Keratinocyte (primary cell): ENCODE measurements at regions not wholly inside any gene's neighbourhood (a gene's known extent, or its start where the extent isn't known, plus 50 kb on each side); places are given as distances from the start of the nearest gene placed in this dataset.

Experiments
- DNase-seq: peaks from one replicate; pipeline ENCODE4 v3.0.0-alpha.2; 2011; ENCODE audit warnings: low read depth, missing footprints, low spot score
- FAIRE-seq: peaks from 2 replicates; lab custom pipeline; 2011; peaks lifted over from hg19 to GRCh38; lab: Jason Lieb, UNC
- H2AFZ ChIP-seq: 2 replicates; pipeline ENCODE4 v1.6.0; 2012; ENCODE audit warnings: low read length, control low read depth, inconsistent platforms; ENCODE audit not compliant: control insufficient read depth
- H3K27ac ChIP-seq: 2 replicates; pipeline ENCODE4 v1.5.1; 2011; ENCODE audit warnings: low read length; ENCODE audit not compliant: control insufficient read depth, insufficient read depth
- H3K27me3 ChIP-seq: 3 replicates; pipeline ENCODE4 v1.6.0; 2011; ENCODE audit warnings: low read length; ENCODE audit not compliant: control insufficient read depth, insufficient read depth; ENCODE audit errors: extremely low read depth
- H3K36me3 ChIP-seq, 2 experiments: 2 replicates in 1 of 2; 3 replicates in 1 of 2; pipeline ENCODE4 v1.5.1; 2011; ENCODE audit warnings: low read length in 2 of 2, mild to moderate bottlenecking in 1 of 2; ENCODE audit not compliant: control insufficient read depth in 2 of 2, insufficient read depth in 2 of 2; ENCODE audit errors: extremely low read depth in 1 of 2
- H3K4me1 ChIP-seq: 3 replicates; pipeline ENCODE4 v1.5.1; 2011; ENCODE audit warnings: low read length; ENCODE audit not compliant: control insufficient read depth, insufficient read depth; ENCODE audit errors: extremely low read depth
- H3K4me2 ChIP-seq: 3 replicates; pipeline ENCODE4 v1.6.0; 2011; ENCODE audit warnings: low read depth, low read length; ENCODE audit not compliant: control insufficient read depth, insufficient read depth; ENCODE audit errors: extremely low read depth
- H3K4me3 ChIP-seq, 3 experiments: fragments of 200-600 bp in 1 of 3; sonication (generic) in 1 of 3; 2 replicates in 2 of 3; 3 replicates in 1 of 3; pipeline ENCODE4 v1.5.1; 2011 to 2016; ENCODE audit warnings: low read length in 3 of 3, mild to moderate bottlenecking in 3 of 3, control low read depth in 2 of 3, inconsistent platforms in 1 of 3, low read depth in 1 of 3, mixed read lengths in 1 of 3, mixed run types in 1 of 3, moderate library complexity in 1 of 3; ENCODE audit not compliant: control insufficient read depth in 2 of 3, insufficient read depth in 2 of 3; ENCODE audit errors: extremely low read depth in 1 of 3
- H3K79me2 ChIP-seq: 2 replicates; pipeline ENCODE4 v1.6.0; 2012; ENCODE audit warnings: low read length; ENCODE audit not compliant: control insufficient read depth, insufficient read depth
- H3K9ac ChIP-seq: 3 replicates; pipeline ENCODE4 v1.6.0; 2011; ENCODE audit warnings: low read length; ENCODE audit not compliant: control insufficient read depth, insufficient read depth; ENCODE audit errors: extremely low read depth
- H3K9me1 ChIP-seq: 3 replicates; pipeline ENCODE4 v1.6.0; 2011; ENCODE audit warnings: low read length; ENCODE audit not compliant: control insufficient read depth, insufficient read depth; ENCODE audit errors: extremely low read depth
- H3K9me3 ChIP-seq: 2 replicates; pipeline ENCODE4 v1.5.1; 2012; ENCODE audit warnings: low read depth, low read length; ENCODE audit not compliant: control insufficient read depth
- H4K20me1 ChIP-seq: 3 replicates; pipeline ENCODE4 v1.6.0; 2011; ENCODE audit warnings: low read length; ENCODE audit not compliant: control insufficient read depth, insufficient read depth; ENCODE audit errors: extremely low read depth
- CTCF ChIP-seq, 3 experiments: IDR thresholded peaks in 1 of 3; conservative IDR thresholded peaks in 1 of 3; optimal IDR thresholded peaks in 1 of 3; 2 replicates in 2 of 3; 3 replicates in 1 of 3; pipeline versions ENCODE3 to v1.5.1; 2011; ENCODE audit warnings: low read length in 3 of 3, mild to moderate bottlenecking in 3 of 3, moderate library complexity in 2 of 3, control low read depth in 1 of 3, inconsistent platforms in 1 of 3; ENCODE audit not compliant: insufficient read depth in 2 of 3; ENCODE audit errors: extremely low read depth in 1 of 3
- EZH2 ChIP-seq: IDR thresholded peaks from one replicate; pipeline ENCODE4 v1.6.1; 2012; ENCODE audit warnings: inconsistent platforms, mild to moderate bottlenecking, low read length, moderate library complexity
- dilution Hi-C: fragments of 300-500 bp; cut with MboI; formaldehyde crosslinking; loops from one replicate; pipeline ENCODE4 v1.7.0; 2020; ENCODE audit warnings: low sequenced_read_pairs; ENCODE audit not compliant: extremely low pct_ligation_motif_present
- small RNA-seq, 3 experiments: library from RNA; depleted of rRNA; stranded (forward); fragments of <200 nt; gene quantifications; one replicate each; pipeline ENCODE3, GENCODE V24; 2012; ENCODE audit warnings: low read depth in 3 of 3, low replicate concordance in 1 of 3; ENCODE audit not compliant: insufficient read length in 3 of 3

GRCh38 chr7:13835442-13835841, 154.0 kb downstream of the ETV1 start:
- H3K4me1 ChIP-seq = peaks cover 5% of the 10 kb centered on the region
- H3K9ac ChIP-seq = no peak overlapping the region
- no peaks in the 10 kb centered on the region for H3K79me2 ChIP-seq
- DNase-seq (no peak), FAIRE-seq (no peak)
- H3K9me3 ChIP-seq = no peaks in the 10 kb centered on the region
- no peaks in the 10 kb centered on the region for H3K36me3 ChIP-seq
- H4K20me1 ChIP-seq = no peaks in the 10 kb centered on the region
- dilution Hi-C loops = no loop called here
- no peak overlapping the region for H3K4me3 ChIP-seq
- H3K4me2 ChIP-seq = no peak overlapping the region
- H2AFZ ChIP-seq = no peak overlapping the region
- no peaks in the 10 kb centered on the region for H3K27me3 ChIP-seq
- TF ChIP-seq EZH2 (no peak), CTCF (optimal IDR thresholded peaks at IDR 0.05 in 1 of 3, IDR thresholded peaks at IDR 0.05 in 1 of 3, conservative IDR thresholded peaks at IDR 0.05 in 1 of 3; ENCODE audit: extremely low read depth in 1 of 3, insufficient read depth in 2 of 3, low read length in 3 of 3) (no peak)
- no peak overlapping the region for H3K27ac ChIP-seq
- no peaks in the 10 kb centered on the region for H3K9me1 ChIP-seq

GRCh38 chr7:13839063-13839462, 150.4 kb downstream of the ETV1 start:
- peaks cover 5% of the 10 kb centered on the region for H3K4me1 ChIP-seq
- DNase-seq (no peak), FAIRE-seq (no peak)
- H3K9me3 ChIP-seq = no peaks in the 10 kb centered on the region
- TF ChIP-seq EZH2 = no peak
- no peak for TF ChIP-seq CTCF (optimal IDR thresholded peaks at IDR 0.05 in 1 of 3, IDR thresholded peaks at IDR 0.05 in 1 of 3, conservative IDR thresholded peaks at IDR 0.05 in 1 of 3; ENCODE audit: extremely low read depth in 1 of 3, insufficient read depth in 2 of 3, low read length in 3 of 3)
- no peak overlapping the region for H2AFZ ChIP-seq
- dilution Hi-C loops = no loop called here
- H3K4me3 ChIP-seq = no peak overlapping the region
- H3K27me3 ChIP-seq = no peaks in the 10 kb centered on the region
- no peaks in the 10 kb centered on the region for H4K20me1 ChIP-seq
- no peaks in the 10 kb centered on the region for H3K36me3 ChIP-seq
- H3K9ac ChIP-seq = no peak overlapping the region
- no peak overlapping the region for H3K4me2 ChIP-seq
- no peaks in the 10 kb centered on the region for H3K9me1 ChIP-seq
- no peak overlapping the region for H3K27ac ChIP-seq
- H3K79me2 ChIP-seq = no peaks in the 10 kb centered on the region

Small RNA genes lying in the stretch of these regions (small RNA-seq; reads per million reads assigned to genes)
- 0 reads per million in 3 experiments for gene RN7SKP228
